IMR-90 (cell line): ENCODE measurements at regions not wholly inside any gene's neighbourhood (a gene's known extent, or its start where the extent isn't known, plus 50 kb on each side); places are given as distances from the start of the nearest gene placed in this dataset.

ENCODE experiments used
- CEBPB ChIP-seq: IDR thresholded peaks from 2 replicates; pipeline ENCODE4 v1.6.1; 2012; ENCODE audit warnings: low read depth, low read length, improper control_type of control experiment
- FOS ChIP-seq: fragments of 150-350 bp; IDR thresholded peaks from 2 replicates; pipeline ENCODE4 v1.6.1; 2016; ENCODE audit warnings: low read depth, low read length
- MAFK ChIP-seq: IDR thresholded peaks from 2 replicates; pipeline ENCODE4 v1.6.1; 2012; ENCODE audit warnings: low read depth, low read length, improper control_type of control experiment
- MAZ ChIP-seq: IDR thresholded peaks from 2 replicates; pipeline ENCODE4 v1.6.1; 2012; ENCODE audit warnings: low read depth, mild to moderate bottlenecking, low read length, improper control_type of control experiment, moderate library complexity, borderline replicate concordance
- MXI1 ChIP-seq: IDR thresholded peaks from 2 replicates; pipeline ENCODE4 v1.6.1; 2012; ENCODE audit warnings: low read depth, mild to moderate bottlenecking, low read length, moderate library complexity, borderline replicate concordance
- POLR2A ChIP-seq: IDR thresholded peaks from 2 replicates; pipeline ENCODE4 v1.6.1; 2012; ENCODE audit warnings: mild to moderate bottlenecking, low read depth, low read length
- RAD21 ChIP-seq: IDR thresholded peaks from 2 replicates; pipeline ENCODE4 v1.6.1; 2012; ENCODE audit warnings: low read length, improper control_type of control experiment
- USF2 ChIP-seq: fragments of 150-350 bp; IDR thresholded peaks from 2 replicates; pipeline ENCODE4 v1.6.1; 2017; ENCODE audit warnings: mild to moderate bottlenecking, antibody characterized with exemption, low read length, low read depth
- TF ChIP-seq, protein P1 (sequence below): conservative IDR thresholded peaks from 2 replicates; pipeline ENCODE4 v1.5.1; 2012; ENCODE audit warnings: mild to moderate bottlenecking, low read depth, low read length, improper control_type of control experiment

GRCh38 chr7:41828911-41829310 is 126.0 kb upstream of the INHBA start:
- TF ChIP-seq, protein P1, sequence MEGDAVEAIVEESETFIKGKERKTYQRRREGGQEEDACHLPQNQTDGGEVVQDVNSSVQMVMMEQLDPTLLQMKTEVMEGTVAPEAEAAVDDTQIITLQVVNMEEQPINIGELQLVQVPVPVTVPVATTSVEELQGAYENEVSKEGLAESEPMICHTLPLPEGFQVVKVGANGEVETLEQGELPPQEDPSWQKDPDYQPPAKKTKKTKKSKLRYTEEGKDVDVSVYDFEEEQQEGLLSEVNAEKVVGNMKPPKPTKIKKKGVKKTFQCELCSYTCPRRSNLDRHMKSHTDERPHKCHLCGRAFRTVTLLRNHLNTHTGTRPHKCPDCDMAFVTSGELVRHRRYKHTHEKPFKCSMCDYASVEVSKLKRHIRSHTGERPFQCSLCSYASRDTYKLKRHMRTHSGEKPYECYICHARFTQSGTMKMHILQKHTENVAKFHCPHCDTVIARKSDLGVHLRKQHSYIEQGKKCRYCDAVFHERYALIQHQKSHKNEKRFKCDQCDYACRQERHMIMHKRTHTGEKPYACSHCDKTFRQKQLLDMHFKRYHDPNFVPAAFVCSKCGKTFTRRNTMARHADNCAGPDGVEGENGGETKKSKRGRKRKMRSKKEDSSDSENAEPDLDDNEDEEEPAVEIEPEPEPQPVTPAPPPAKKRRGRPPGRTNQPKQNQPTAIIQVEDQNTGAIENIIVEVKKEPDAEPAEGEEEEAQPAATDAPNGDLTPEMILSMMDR: no peak
- TF ChIP-seq MAZ: no peak
- no peak for TF ChIP-seq MXI1
- TF ChIP-seq MAFK: no peak
- no peak for TF ChIP-seq POLR2A
- TF ChIP-seq RAD21: no peak
- no peak for TF ChIP-seq USF2
- TF ChIP-seq CEBPB: no peak
- TF ChIP-seq FOS: no peak
